MM.1S (cell line): ENCODE measurements at regions not wholly inside any gene's neighbourhood (a gene's known extent, or its start where the extent isn't known, plus 50 kb on each side); places are given as distances from the start of the nearest gene placed in this dataset.
A peak's percentile ranks its signal among the peaks of the same experiment; 100 is the strongest.

Source experiments
- DNase-seq: peaks from one replicate; pipeline ENCODE4 v3.0.0-alpha.2; 2015
- H2AFZ ChIP-seq: fragments of 300-600 bp; sonication (generic); 2 replicates; pipeline ENCODE4 v1.6.0; 2016; ENCODE audit warnings: antibody characterized with exemption, low read length
- H3F3A ChIP-seq: fragments of 300-600 bp; sonication (generic); 2 replicates; pipeline ENCODE4 v1.6.1; 2016; ENCODE audit warnings: mild to moderate bottlenecking, antibody characterized with exemption, low read length, moderate library complexity, mixed read lengths; ENCODE audit not compliant: insufficient read depth
- H3K27ac ChIP-seq: fragments of 300-600 bp; sonication (generic); 2 replicates; pipeline ENCODE4 v1.5.1; 2016; ENCODE audit warnings: mild to moderate bottlenecking, low read length
- H3K27me3 ChIP-seq: fragments of 300-600 bp; sonication (generic); replicated peaks from 2 replicates; pipeline ENCODE4 v1.6.0; 2016; ENCODE audit warnings: low read length; ENCODE audit not compliant: insufficient read depth
- H3K36me3 ChIP-seq: fragments of 300-600 bp; sonication (generic); replicated peaks from 2 replicates; pipeline ENCODE4 v1.6.1; 2016; ENCODE audit warnings: mild to moderate bottlenecking, low read length, mixed read lengths; ENCODE audit not compliant: insufficient read depth
- H3K4me1 ChIP-seq: fragments of 300-600 bp; sonication (generic); 2 replicates; pipeline ENCODE4 v1.6.1; 2016; ENCODE audit warnings: low read length, mixed read lengths
- H3K4me2 ChIP-seq: fragments of 300-600 bp; sonication (generic); 2 replicates; pipeline ENCODE4 v1.6.0; 2016; ENCODE audit warnings: low read depth, low read length
- H3K4me3 ChIP-seq: fragments of 300-600 bp; sonication (generic); 2 replicates; pipeline ENCODE4 v1.5.1; 2016; ENCODE audit warnings: low read length, mixed read lengths
- H3K79me2 ChIP-seq: fragments of 300-600 bp; sonication (generic); 2 replicates; pipeline ENCODE4 v1.6.1; 2016; ENCODE audit warnings: mixed run types, low read length, mixed read lengths
- H3K9ac ChIP-seq: fragments of 300-600 bp; sonication (generic); 2 replicates; pipeline ENCODE4 v1.6.1; 2016; ENCODE audit warnings: low read length, mixed read lengths
- H3K9me2 ChIP-seq: fragments of 300-600 bp; sonication (generic); replicated peaks from 2 replicates; pipeline ENCODE4 v1.6.1; 2016; ENCODE audit warnings: mild to moderate bottlenecking, low read length, mixed read lengths; ENCODE audit not compliant: insufficient read depth
- H3K9me3 ChIP-seq: fragments of 300-600 bp; sonication (generic); replicated peaks from 2 replicates; pipeline ENCODE4 v1.6.1; 2016; ENCODE audit warnings: mild to moderate bottlenecking, low read length, mixed read lengths; ENCODE audit not compliant: insufficient read depth
- H4K20me1 ChIP-seq: fragments of 300-600 bp; sonication (generic); 2 replicates; pipeline ENCODE4 v1.6.1; 2016; ENCODE audit warnings: mild to moderate bottlenecking, low read length, moderate library complexity, mixed read lengths; ENCODE audit not compliant: insufficient read depth
- CTCF ChIP-seq: fragments of 300-600 bp; sonication (generic); IDR thresholded peaks from 2 replicates; pipeline ENCODE4 v1.5.1; 2016; ENCODE audit warnings: antibody characterized with exemption, low read length, mixed read lengths
- EZH2 ChIP-seq: fragments of 300-600 bp; sonication (generic); optimal IDR thresholded peaks from 2 replicates; pipeline ENCODE3; 2017; ENCODE audit warnings: low read depth, mild to moderate bottlenecking, antibody characterized with exemption, low read length, mixed read lengths
- EZH2phosphoT487 ChIP-seq: fragments of 300-600 bp; sonication (generic); IDR thresholded peaks from 2 replicates; pipeline ENCODE4 v1.6.1; 2018; ENCODE audit warnings: antibody characterized with exemption, low read length

- Histone ChIP-seq H3K9ac (no peak overlapping the region), H4K20me1 (no peaks in the 10 kb centered on the region), H3K4me3 (no peak overlapping the region), H3K79me2 (no peaks in the 10 kb centered on the region), H3K4me2 (no peak overlapping the region), H3K27ac (no peak overlapping the region), H3K27me3 (no peaks in the 10 kb centered on the region), H3K4me1 (no peaks in the 10 kb centered on the region), H3F3A (no peaks in the 10 kb centered on the region), H3K36me3 (no peaks in the 10 kb centered on the region), H2AFZ (no peak overlapping the region), H3K9me2 (no peaks in the 10 kb centered on the region), H3K9me3 (no peaks in the 10 kb centered on the region)
- DNase-seq, result no peak
- TF ChIP-seq CTCF, result no peak
- TF ChIP-seq EZH2phosphoT487, result no peak
- TF ChIP-seq EZH2, result no peak
These were observed 51.5 kb downstream of the SST start for GRCh38 chr3:187618722-187619121.

- Histone ChIP-seq H3K9me2 (no peaks in the 10 kb centered on the region), H3F3A (no peaks in the 10 kb centered on the region), H3K79me2 (no peaks in the 10 kb centered on the region), H3K9me3 (no peaks in the 10 kb centered on the region), H3K4me1 (no peaks in the 10 kb centered on the region), H3K27ac (no peak overlapping the region), H4K20me1 (no peaks in the 10 kb centered on the region), H3K4me2 (no peak overlapping the region), H3K27me3 (no peaks in the 10 kb centered on the region), H2AFZ (no peak overlapping the region), H3K9ac (no peak overlapping the region), H3K36me3 (no peaks in the 10 kb centered on the region), H3K4me3 (no peak overlapping the region)
- no peak for DNase-seq
- TF ChIP-seq CTCF (no peak), EZH2phosphoT487 (no peak), EZH2 (no peak)
These were observed 53.0 kb downstream of the SST start for GRCh38 chr3:187617213-187617612.

- H4K20me1 ChIP-seq, result no peaks in the 10 kb centered on the region
- H3K4me1 ChIP-seq, result peaks cover under 1% of the 10 kb centered on the region; the same call in 1 of the 2 replicates
- H3K9ac ChIP-seq, result no peak overlapping the region
- no peaks in the 10 kb centered on the region for H3K9me3 ChIP-seq
- TF ChIP-seq CTCF, result peak; percentile 91
- no peak for TF ChIP-seq EZH2
- no peak for TF ChIP-seq EZH2phosphoT487
- H3K79me2 ChIP-seq, result no peaks in the 10 kb centered on the region
- no peak overlapping the region for H3K27ac ChIP-seq
- H3F3A ChIP-seq, result no peaks in the 10 kb centered on the region
- no peaks in the 10 kb centered on the region for H3K36me3 ChIP-seq
- H2AFZ ChIP-seq, result no peak overlapping the region
- no peaks in the 10 kb centered on the region for H3K9me2 ChIP-seq
- peak; percentile 80 for DNase-seq
- no peak overlapping the region for H3K4me2 ChIP-seq
- H3K27me3 ChIP-seq, result no peaks in the 10 kb centered on the region
- no peak overlapping the region for H3K4me3 ChIP-seq
These were observed 53.8 kb downstream of the SST start for GRCh38 chr3:187616307-187616972.
